Hippocampal formation (tissue), 2 donors: ENCODE measurements at regions not wholly inside any gene's neighbourhood (a gene's known extent, or its start where the extent isn't known, plus 50 kb on each side); places are given as distances from the start of the nearest gene placed in this dataset.

Source experiments
- DNase-seq, 2 donors: peaks; one replicate each; lab custom pipeline; 2025; lab: John Stamatoyannopoulos, UW

DNA sequence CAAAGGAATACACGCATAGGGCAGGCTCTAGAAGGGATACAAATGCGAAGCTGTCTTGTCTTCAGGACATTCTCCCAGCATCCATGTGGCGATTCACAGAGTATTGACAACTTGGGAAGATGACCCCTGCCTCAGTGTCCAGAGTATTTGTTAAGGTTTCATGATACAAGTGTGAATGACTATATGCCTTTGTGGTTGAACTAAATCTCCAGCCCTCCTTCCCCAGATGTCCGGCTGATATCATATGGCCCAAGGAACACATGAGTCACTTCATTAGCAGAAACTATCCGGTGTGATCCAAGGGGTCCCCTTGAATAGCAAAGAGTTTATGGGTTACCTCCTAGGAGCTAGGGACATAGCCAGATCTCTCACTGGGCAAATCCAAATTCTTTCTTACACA is 151.0 kb downstream of the INSIG2 start:
- DNase-seq = no peak

DNA sequence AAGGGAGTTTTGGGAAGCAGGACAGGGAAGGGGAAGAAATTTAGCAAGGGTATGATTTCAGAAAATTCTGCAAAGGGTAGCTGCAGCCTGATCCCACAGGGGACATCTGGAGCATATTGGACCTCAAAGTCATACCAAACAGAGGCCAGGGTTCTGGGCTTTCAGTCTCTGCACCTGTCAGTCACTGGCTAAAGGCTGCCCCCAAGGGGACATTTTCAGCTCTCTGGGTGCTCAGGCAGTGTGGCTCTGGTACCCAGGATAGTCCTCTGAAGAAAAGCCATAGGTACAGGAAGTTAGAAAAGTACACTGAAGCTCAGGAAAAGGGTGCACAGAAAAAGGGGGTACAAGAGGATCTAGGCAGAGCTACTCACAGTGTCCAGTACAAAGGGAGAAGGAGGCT is 149.2 kb downstream of the INSIG2 start:
- DNase-seq = no peak

DNA sequence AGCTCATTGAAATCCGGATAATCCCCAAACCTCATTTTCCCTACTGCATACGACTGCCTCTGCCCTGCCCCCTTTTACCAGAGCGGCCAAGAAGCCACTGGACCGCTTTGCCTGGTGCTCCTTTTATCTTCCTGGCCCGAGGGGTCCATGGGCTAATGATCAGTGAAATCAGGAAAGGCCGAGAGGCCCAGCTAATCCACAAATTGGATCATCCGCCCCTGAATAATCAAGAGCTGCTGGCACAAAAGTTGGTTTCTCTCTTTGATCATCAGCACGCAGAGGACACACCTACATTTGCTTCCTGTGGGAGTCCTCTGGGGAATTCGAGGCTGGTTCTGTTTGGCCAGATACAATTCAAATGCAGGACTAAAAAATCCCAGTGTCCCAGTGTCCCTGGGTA is 144.5 kb downstream of the INSIG2 start:
- DNase-seq = no peak

DNA sequence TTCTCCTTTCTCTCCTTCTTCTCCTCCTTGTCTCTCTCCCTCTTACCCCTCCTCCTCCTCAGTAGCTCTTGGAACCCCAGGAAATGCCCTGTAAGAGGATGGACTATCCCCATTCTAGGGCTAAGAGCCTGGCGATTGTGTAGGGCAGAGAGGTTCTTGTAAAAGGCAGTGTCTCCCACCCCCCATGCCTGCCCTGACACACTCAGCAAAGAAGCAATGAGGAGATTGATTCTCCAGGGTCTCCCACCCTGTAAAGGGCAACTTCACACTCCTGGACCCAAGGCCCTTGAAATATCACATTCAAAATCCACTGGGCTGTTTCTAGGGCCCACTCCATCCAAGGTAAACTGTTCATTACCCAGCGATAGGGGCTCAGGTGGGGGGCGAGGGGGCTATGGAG is 144.1 kb downstream of the INSIG2 start:
- DNase-seq = no peak

DNA sequence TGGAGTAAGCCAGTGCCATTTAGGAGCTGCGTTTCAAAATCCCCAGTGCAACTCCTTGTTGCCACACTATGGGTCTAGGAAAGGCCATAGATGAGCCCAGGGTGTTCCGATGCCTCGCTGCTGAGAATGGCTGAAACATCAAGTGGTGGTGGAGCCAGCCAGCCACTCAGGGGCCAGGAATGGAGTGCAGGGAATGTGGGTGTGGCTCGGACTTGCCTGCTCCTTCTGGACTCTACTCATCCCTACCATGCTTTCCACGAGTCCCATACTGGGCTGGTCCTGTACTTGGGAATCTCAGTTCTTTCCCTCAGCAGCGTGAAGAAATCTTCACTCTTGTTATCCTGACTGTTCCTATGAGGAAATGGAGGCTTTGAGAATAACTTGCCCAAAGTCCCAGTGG is 143.5 kb downstream of the INSIG2 start:
- no peak for DNase-seq

DNA sequence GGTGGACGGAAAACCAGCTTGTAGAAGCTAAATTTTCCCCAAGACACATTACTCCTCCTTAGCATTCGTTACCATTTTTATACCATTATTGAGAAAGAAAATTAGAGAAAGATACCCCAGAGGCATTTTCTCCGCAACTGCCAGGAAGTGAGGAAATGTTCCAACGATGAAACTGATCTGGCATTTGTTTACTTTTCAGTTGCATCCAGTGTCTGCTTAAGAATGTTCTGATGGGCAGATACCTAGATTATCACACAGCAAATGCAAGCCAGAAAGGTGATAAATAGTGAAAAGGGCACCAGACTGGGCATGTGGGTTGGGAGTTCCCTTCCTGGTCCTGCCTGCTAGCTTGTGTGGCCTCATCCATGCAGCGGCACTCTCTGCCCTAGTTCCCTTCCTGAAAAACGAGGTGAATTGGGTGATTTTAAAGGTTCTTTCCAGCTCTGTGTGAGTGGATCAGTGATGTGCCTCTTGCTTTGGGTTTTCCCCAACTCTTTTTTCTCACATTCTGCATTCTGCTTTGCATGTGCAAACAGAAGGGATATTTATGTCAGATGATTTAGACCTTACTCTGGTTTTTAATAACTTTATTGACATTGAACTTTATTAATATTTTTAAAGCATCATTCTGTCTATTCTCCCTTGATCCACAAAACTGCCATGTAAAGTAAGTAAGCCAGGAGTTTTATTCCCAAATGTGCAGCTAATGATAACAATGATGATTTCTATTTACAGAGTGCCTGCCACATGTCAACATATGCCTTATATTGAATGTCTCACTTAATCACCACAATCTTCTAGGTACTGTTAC is 139.6 kb downstream of the INSIG2 start:
- no peak for DNase-seq

DNA sequence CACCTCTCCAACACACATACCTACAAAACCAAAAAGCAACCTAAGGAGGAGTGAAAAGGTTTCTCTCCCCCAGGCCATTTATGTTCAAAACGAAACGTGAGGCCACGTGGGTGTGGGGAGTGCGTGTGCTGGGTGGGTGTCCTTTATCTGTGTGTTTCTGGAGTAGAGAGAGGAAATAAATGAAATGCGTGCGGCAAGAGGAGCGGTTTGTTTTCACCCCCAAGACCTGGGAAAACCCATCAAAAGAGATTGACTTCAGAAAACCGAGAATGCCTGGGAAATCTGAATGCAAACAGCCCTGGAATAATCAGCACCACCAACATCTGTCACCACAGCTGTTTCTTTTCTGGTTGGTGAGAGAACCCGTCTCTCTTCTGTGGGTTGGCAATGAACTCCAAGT is 137.4 kb downstream of the INSIG2 start:
- no peak for DNase-seq

DNA sequence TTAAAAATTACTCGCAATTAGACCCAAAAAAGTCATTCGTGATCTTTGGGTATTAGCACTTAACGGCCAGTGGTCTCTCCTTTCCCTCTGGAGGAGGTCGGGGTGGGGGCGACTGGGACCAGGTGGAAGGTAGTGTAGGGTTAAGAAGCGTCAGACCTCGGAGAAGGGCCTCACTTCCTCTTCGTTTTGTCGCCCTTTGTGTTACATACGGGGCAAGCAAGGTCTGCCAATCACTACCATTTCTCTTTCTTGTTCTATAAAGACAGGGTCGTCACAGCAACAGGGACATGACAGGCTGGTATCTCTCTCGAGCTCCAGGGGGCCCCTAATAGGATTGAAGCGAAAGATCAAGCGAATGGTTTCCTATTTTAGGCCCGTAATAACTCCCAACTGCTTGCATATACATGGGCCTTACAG is 136.6 kb downstream of the INSIG2 start:
- no peak for DNase-seq

DNA sequence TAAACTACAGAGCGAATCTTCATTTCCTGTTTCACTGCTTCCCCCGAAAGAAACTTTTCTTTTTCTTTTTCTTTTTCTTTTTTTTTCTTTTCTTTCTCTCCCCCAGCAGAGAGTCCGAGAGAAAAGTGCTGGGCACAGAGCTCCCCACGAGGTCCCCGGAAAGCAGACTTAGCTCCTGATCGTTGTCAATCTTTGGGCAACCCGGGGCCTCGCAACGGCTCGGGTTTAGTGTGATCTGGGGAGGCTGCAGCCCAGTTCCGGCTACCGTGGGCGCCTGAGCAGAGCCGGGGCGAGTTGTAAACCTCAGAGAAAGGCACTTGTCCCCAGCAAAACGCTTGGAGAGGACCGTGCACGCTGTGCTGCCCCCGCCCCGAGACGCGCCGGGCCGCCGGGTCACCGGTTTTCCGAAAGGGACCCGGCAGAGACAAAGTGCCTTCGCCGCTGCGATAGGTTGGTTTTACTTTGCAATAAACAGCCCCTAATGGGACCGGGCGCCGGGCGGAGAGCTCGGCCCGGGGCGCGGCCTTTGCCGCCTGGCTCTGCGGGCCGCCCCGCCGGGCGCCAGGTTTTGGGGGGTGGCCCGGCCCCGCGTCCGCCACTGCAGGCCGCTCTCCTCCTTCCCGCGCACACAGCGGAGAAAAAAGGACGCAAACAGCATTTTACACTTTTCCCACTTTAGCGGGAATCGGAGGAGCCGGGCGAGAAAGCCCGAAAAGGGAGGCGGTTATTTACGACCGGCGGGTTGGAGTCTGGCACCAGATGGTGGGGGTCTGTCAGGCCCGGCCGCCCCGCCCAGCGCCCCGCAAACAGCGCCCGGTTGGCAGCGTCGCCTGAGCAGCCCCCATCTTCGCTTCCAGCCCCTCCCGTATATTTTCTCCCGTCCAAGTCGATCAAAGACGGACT is 136.0 kb downstream of the INSIG2 start:
- DNase-seq = no peak

DNA sequence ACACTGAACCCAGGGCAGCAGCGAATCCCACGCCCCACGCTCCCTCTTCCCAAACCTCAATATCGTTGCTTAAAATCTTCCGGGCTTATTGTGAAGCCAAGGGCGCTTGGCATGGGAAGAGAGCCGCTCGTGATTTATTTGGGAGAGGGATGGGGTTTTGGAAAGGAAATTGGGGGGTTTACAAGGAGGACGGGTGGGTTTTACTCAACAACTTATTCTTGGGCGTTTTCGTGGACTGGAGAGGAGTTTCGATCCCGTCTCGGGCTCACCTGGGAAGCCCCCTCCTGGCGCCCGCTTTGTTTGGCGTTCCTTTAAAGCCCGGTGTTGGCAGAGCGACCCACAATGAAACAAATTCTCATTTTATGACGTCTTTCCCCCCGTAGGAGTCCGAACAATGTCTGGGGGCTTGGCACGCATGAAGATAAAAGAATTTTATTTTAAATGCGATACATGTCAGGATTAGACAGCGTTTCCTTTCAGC is 135.3 kb downstream of the INSIG2 start:
- no peak for DNase-seq

DNA sequence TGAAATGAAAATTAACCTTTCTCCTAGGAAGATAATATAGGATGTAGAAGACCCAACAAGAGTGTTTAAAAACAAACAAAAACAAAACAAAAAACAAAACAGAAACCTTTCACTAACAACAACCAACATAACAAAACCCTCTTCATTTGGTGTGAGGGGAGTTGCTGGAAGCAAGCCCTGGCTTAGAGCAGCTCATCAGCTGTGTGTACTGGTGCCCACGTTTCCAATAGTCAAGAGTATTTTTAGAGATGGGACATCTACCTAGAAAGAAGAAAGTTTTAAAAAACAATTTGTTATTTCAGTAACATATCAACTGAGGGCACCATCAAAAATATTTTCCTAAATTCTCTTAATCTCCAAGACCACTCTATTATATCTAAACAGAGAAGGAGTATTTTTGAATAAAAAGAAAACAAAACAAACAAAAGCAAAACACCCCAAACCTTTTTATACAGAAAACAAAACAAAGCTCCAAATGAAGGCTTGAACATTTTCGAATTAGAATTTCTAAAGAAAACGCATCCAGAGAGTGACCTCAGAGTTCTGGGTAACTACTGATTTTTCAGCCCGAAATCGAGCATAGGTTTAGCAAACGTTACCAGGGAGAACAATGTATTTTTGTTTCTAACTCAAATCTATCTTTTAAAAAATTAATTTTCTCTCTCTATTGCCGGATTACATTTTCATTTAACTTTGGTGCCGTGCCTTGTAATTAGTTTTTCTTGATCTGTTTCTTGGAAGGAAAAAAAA is 134.6 kb downstream of the INSIG2 start:
- DNase-seq = no peak

DNA sequence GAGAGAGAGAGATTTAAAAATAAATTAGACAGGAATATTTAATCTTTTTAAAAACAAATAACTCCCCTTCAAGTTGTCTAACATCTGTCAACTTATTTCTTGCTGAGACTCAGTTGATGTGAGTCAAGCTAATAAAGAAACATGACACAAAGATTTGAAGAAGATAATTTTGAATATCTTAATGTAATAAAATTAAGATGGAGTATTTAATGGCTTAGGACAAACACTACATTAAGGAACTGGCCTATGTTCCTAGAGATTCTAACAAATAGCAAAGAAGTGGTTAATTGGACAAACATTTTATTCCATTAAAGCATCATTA is 134.0 kb downstream of the INSIG2 start:
- DNase-seq = no peak

DNA sequence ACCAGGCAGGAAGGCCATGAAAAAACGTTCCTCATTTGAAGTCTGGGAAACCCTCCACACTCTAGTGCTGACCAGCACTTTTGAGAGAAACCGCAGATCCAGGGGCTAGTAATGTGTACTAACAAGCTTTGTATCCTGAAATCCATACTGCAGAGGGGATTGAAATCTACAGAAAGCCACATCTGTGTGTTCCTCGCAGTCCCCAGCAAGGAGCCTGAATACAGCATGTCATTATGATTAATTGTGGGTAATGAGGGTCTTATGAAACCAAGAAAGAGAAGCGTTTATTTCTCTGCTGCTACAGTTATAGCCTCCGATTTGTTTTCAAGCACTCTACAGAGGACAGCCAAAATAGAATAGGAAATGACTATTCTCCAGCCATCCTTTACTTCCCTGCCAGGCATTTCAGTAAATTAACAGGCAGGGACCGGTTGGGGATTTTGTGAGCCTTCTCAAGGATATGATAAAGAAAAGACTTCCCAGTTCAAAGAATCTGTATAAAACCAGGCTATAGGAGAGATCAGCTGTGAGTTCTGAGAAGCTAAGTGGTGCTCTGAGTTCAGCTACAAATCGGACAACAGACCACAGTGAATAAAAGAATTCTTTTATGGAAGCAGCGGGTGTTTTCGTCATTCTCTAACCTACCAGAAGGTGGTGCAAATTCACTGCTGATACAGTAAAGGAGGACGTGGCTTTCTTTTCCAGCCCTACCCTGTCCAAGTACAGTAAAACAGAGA is 133.4 kb downstream of the INSIG2 start:
- peak in 1 of 2 donors; percentile 57 for DNase-seq

DNA sequence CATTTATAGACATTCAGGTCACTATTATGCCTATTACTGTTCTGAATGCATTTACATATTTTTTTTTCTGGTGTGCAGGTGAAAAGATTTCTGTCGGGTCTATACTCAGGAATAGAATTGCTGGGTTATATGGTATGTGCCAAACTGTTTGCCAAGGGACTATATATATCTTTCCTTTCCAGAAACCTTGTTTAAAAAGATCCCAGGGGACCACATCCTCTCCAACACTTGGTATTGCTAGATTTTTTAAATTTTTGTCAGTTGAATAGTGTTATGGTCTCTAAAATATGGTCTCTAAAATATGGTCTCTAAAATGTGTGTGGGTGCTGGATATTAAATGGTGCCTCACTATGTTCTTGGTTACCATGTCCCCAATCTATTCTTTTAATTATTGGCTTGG is 131.3 kb downstream of the INSIG2 start:
- no peak for DNase-seq

DNA sequence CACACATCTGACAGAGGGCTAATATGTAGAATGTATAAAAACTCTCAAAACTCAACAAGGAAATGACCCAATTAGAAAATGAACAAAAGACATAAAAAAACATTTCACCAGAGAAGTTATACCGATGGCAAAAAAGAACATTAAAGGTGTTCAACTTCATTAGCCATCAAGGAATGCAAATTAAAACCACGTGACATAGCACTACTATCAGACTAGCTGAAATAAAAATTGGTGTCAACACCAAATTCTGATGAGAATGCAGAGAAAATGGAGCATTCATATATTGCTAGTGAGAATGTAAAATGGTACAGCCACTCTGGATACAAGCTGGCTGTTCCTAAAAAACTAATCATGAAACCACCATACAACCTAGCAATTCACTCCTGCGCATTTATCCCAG is 128.0 kb downstream of the INSIG2 start:
- no peak for DNase-seq

DNA sequence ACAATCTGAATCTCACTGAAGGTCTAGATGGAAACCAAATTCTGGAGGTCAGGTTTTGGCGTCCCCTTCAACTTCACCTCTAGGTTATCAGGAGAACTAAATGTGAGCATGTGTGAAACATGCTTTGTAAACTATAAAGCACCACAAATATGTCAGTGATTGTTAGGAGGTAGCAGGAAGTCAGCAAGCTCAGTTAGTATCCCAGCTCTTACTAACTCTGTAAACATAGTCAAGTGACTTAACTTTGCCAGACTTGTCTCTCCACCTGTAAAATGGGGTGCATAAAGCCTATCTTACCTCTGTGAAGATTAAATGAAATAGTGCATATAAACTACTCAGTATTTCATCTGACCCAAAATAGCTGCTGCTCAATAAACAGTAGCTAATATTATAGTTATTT is 121.5 kb downstream of the INSIG2 start:
- DNase-seq = no peak

DNA sequence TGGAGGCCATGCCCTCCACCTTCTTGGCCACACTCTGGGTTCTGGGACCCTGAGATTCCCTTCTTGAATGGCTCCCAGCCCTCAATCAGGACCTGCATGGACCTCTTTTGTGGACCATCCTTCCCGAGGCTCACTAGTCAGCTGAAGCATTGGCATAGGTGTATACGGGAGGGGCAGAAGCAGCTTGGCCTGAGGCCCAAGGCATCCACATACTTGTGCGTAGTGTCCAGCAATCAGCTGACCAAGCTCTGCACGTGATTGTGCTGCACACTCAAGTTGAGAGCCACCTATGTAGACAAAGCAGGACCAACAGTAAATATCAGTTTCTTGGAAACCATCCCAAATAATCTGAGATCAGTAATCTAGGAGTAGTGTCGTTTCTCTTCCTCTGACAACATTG is 119.6 kb downstream of the INSIG2 start:
- no peak for DNase-seq

DNA sequence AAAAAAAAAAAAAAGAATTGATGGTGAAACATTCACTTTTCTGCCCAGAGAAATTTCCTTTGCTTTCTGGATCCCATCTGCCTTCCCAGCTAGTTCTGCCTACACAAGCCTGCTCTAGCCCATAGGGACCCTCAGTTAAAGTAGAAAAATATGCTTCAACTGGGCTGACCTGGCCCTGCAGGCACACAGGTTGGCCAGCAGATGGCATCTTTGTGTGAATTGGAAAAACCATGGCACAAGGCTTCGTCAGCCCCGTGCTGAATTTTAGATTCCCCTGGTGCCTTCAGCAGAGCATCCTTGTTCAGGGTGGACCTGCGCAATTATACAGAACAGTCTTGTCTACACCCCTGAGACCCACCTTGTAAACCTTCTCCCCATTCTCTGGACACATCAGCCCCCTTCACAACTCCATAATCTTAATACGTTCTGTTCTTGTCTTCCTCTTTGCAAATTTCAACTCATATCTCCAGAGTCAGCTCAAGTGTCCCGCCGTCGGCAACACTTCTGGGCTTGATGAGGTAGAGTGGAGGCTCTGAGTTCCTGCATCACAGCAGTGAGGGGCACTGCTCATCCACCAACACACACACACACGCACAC is 114.5 kb downstream of the INSIG2 start:
- peak in 1 of 2 donors; percentile 3 for DNase-seq

DNA sequence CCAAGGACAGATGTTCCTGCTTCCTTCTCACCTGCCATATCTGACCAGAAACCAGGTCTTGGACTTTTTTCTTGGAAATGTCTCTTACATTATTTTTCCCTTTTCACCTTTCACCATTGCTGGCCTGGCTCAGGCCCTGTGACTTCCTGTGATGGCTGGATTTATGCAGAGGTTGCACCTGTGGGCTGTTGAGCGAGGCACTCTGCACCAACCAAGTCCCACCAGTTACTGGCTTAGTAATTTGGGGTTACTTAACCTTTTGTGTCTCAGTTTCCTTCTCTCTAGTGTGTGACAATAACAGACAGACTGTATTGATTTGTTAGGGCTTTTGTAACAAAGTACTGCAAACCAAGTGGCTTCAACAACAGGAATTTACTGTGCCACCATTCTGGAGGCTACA is 110.0 kb downstream of the INSIG2 start:
- no peak for DNase-seq

DNA sequence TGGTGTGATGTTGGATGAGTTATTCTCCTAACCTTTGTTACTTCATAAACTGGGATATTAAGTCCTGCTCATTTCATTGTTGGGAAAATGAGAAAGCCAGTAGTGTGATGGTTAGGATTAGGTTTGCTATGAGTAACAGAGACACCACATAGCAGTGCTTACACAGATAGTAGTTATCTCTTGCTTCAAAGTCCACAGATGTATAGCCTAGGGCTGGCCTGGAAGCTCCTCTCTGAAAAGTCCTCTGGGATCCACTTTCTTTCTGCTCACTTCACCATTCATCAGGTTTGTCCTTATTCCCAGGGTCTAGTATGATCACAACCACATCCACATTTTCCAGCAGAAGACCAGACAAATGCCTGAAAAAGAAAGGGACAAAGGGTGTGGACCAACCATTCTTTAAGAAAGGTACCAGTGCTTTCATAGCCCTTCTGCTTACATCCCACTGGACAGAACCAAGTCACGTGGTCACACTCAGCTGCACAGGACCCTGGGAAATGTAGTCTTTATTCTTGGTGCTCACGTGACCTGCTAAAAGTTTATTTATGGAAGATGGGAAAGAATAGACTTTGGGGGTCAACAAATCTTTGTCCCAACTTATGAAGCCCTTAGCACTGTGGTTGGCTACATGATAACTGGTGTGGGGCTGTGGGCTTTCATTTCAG is 108.9 kb downstream of the INSIG2 start:
- DNase-seq = no peak

DNA sequence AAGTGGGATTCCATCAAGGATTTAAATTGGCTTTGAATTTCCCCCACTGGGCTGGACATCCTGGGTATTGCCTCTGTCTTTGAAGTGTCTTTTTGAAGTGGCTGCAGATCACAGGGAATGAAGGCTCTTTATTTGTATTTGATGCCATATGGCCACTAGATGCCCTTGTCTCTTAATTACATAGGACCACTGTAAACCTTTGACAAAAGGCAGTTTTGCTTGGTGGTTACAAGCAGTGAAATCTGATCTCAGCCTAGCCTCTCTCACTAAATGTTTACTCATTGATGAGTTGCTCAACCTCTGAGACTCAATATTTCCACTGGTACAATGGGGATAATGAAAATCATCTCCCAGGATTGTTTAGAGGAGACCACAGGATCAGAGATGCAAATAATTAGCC is 102.2 kb downstream of the INSIG2 start:
- no peak for DNase-seq
